ENCODE measurements at regions not wholly inside any gene's neighbourhood (a gene's known extent, or its start where the extent isn't known, plus 50 kb on each side); places are given as distances from the start of the nearest gene placed in this dataset.

DNA sequence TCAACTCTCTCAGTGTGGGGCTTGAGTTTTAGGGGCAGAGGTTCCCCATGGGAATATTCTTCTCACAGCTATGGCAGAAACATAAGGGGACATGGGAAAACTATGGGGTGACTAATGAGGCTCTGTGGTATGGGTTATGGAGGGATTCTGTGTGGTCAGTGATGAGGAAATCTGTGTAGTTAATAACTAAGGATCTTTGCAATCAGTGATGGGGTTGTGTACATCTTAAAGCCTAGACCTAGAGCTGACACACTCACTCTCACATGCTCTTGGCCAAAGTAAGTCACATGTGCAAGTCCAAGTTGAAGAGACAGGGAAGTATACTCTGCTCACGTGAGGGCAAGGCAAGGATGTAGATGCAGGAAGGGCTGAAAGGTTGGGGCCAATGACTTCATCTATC is 86.4 kb upstream of the UXT start:
- H2BK20ac ChIP-seq (ENCODE audit: low read depth, low read length) = no peak overlapping the region
- dilution Hi-C loops (cut with HindIII; ENCODE audit: low sequenced_read_pairs, unreplicated experiment) = no loop called here
- no peaks in the 10 kb centered on the region for H3K79me1 ChIP-seq (ENCODE audit: low read depth in 1 of 2, low read length in 2 of 2)
- no peak for DNase-seq
- ChIA-PET CTCF (no interaction called here), POLR2A (ENCODE audit: unreplicated experiment) (no interaction called here)
- no peaks in the 10 kb centered on the region for H3K9me1 ChIP-seq (ENCODE audit: insufficient read depth, low read length)
- no peaks in the 10 kb centered on the region for H3K9me3 ChIP-seq (ENCODE audit: control insufficient read depth, insufficient read depth, low read length)
- H3K4me3 ChIP-seq (ENCODE audit: insufficient read depth, low read depth, low read length) = no peak overlapping the region
- intact Hi-C loops (cut with micrococcal nuclease) = no loop called here
- H3K4me2 ChIP-seq (ENCODE audit: low read depth, low read length) = no peak overlapping the region
- no peak overlapping the region for H2BK5ac ChIP-seq (ENCODE audit: low read depth, low read length, poor library complexity, severe bottlenecking)
- H3K4ac ChIP-seq (ENCODE audit: low read depth, low read length) = no peak overlapping the region
- H2BK120ac ChIP-seq (ENCODE audit: low read depth, low read length) = no peak overlapping the region
- H4K20me1 ChIP-seq (ENCODE audit: insufficient read depth, low read length) = no peaks in the 10 kb centered on the region
- H4K5ac ChIP-seq (ENCODE audit: low read depth, low read length) = no peak overlapping the region
- TF ChIP-seq CEBPB (IDR thresholded peaks at IDR 0.05; ENCODE audit: low read depth, low read length) (no peak), RCOR1 (IDR thresholded peaks at IDR 0.05; ENCODE audit: insufficient replicate concordance, low read length) (no peak), RAD21 (IDR thresholded peaks at IDR 0.05; ENCODE audit: low read length) (no peak), MAFK (IDR thresholded peaks at IDR 0.05; ENCODE audit: low read depth, low read length) (no peak), MAZ (IDR thresholded peaks at IDR 0.05; ENCODE audit: borderline replicate concordance, low read depth, low read length) (no peak), NFE2L2 (IDR thresholded peaks at IDR 0.05; ENCODE audit: low read depth, low read length) (no peak), POLR2A (IDR thresholded peaks at IDR 0.05; ENCODE audit: low read depth, low read length) (no peak), CHD1 (IDR thresholded peaks at IDR 0.05; ENCODE audit: low read depth, low read length) (no peak), RFX5 (IDR thresholded peaks at IDR 0.05; ENCODE audit: low read depth, low read length) (no peak)
- TF ChIP-seq, protein P1, sequence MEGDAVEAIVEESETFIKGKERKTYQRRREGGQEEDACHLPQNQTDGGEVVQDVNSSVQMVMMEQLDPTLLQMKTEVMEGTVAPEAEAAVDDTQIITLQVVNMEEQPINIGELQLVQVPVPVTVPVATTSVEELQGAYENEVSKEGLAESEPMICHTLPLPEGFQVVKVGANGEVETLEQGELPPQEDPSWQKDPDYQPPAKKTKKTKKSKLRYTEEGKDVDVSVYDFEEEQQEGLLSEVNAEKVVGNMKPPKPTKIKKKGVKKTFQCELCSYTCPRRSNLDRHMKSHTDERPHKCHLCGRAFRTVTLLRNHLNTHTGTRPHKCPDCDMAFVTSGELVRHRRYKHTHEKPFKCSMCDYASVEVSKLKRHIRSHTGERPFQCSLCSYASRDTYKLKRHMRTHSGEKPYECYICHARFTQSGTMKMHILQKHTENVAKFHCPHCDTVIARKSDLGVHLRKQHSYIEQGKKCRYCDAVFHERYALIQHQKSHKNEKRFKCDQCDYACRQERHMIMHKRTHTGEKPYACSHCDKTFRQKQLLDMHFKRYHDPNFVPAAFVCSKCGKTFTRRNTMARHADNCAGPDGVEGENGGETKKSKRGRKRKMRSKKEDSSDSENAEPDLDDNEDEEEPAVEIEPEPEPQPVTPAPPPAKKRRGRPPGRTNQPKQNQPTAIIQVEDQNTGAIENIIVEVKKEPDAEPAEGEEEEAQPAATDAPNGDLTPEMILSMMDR (conservative IDR thresholded peaks at IDR 0.05; ENCODE audit: low read depth, low read length) = no peak
- TF ChIP-seq, protein P2, sequence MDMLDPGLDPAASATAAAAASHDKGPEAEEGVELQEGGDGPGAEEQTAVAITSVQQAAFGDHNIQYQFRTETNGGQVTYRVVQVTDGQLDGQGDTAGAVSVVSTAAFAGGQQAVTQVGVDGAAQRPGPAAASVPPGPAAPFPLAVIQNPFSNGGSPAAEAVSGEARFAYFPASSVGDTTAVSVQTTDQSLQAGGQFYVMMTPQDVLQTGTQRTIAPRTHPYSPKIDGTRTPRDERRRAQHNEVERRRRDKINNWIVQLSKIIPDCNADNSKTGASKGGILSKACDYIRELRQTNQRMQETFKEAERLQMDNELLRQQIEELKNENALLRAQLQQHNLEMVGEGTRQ (IDR thresholded peaks at IDR 0.05; ENCODE audit: low read depth, low read length) = no peak
- TF ChIP-seq, protein P3, sequence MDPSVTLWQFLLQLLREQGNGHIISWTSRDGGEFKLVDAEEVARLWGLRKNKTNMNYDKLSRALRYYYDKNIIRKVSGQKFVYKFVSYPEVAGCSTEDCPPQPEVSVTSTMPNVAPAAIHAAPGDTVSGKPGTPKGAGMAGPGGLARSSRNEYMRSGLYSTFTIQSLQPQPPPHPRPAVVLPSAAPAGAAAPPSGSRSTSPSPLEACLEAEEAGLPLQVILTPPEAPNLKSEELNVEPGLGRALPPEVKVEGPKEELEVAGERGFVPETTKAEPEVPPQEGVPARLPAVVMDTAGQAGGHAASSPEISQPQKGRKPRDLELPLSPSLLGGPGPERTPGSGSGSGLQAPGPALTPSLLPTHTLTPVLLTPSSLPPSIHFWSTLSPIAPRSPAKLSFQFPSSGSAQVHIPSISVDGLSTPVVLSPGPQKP (IDR thresholded peaks at IDR 0.05; ENCODE audit: borderline replicate concordance, low read depth, low read length) = no peak
- ATAC-seq (ENCODE audit: low read depth) = no peak
- H3K27me3 ChIP-seq (ENCODE audit: control insufficient read depth, insufficient read depth, low read length) = peaks cover 16% of the 10 kb centered on the region
- H3K56ac ChIP-seq (ENCODE audit: extremely low read depth, insufficient read depth, low read length) = no peak overlapping the region
- no peak overlapping the region for H3K23ac ChIP-seq (ENCODE audit: low read depth, low read length)
- no peak overlapping the region for H2BK15ac ChIP-seq (ENCODE audit: low read depth, low read length)
- H3K9ac ChIP-seq (ENCODE audit: low read depth, low read length) = no peak overlapping the region
- H4K91ac ChIP-seq (ENCODE audit: insufficient read depth, low read depth, low read length) = no peak overlapping the region
- no peak overlapping the region for H2AK5ac ChIP-seq (ENCODE audit: low read depth, low read length)
- no peak overlapping the region for H3K14ac ChIP-seq (replicated peaks; ENCODE audit: low read depth, low read length)
- no TSS peak for BruUV-seq (replicated peaks)
- in situ Hi-C loops (cut with MboI; ENCODE audit: low sequenced_read_pairs) = no loop called here
- no peak overlapping the region for H2AK9ac ChIP-seq (replicated peaks; ENCODE audit: low read depth, low read length, poor library complexity)
- H3K27ac ChIP-seq (ENCODE audit: insufficient read depth, low read length) = no peak overlapping the region
- no peaks in the 10 kb centered on the region for H3K36me3 ChIP-seq (ENCODE audit: control insufficient read depth, insufficient read depth, low read length)
- no peak overlapping the region for H4K8ac ChIP-seq (ENCODE audit: low read depth in 2 of 2, low read length in 2 of 2)
- H3K18ac ChIP-seq (ENCODE audit: low read depth, low read length) = no peak overlapping the region
- WGBS, 2 experiments (ENCODE audit: extremely low coverage in 2 of 2, insufficient read length in 1 of 2) = no CpG with 5 or more reads among the region's 1 CpG
- no peaks in the 10 kb centered on the region for H3K4me1 ChIP-seq (ENCODE audit: control insufficient read depth, insufficient read depth, low read length)
- H2AFZ ChIP-seq (replicated peaks; ENCODE audit: low read length, poor library complexity) = no peak overlapping the region
